ENCODE measurements at regions not wholly inside any gene's neighbourhood (a gene's known extent, or its start where the extent isn't known, plus 50 kb on each side); places are given as distances from the start of the nearest gene placed in this dataset.

DNA sequence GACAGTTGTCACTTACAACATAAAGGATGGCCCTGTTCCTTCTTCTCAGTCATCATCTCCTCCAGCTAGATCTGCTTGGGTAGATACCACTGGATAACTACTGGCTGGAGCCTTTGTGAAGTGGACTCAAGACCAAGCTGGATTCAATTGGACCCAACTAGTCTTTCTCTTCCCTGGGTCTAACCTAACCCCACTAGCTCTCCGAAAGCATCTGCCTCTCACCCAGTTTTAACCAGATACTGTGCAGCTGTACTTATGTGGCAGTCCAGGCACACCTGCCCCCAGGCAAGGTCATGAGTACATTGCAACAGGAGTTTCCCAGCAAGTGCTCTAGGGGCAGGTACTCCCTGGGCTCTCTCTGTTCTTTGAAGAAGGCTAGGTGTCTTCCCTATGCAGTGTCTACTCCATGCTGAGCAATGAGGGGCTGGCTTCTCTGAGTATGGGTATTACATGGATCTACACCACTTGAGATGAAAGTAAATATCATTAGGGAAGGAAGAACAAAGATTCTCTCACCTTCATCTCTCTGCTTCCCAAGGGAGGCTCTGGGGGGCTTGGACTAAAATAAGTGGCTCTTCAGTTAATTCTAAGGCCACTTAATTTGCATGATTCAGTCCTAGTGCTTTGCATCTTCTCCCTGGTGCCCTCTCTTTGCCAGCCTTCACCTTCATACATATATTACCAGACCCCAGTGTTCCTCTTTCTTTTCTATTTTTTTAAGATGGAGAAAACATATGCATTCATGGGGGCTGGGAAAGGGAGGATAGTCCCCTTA, 236.1 kb downstream of the NXPE2 start:
- TF ChIP-seq, protein P1, sequence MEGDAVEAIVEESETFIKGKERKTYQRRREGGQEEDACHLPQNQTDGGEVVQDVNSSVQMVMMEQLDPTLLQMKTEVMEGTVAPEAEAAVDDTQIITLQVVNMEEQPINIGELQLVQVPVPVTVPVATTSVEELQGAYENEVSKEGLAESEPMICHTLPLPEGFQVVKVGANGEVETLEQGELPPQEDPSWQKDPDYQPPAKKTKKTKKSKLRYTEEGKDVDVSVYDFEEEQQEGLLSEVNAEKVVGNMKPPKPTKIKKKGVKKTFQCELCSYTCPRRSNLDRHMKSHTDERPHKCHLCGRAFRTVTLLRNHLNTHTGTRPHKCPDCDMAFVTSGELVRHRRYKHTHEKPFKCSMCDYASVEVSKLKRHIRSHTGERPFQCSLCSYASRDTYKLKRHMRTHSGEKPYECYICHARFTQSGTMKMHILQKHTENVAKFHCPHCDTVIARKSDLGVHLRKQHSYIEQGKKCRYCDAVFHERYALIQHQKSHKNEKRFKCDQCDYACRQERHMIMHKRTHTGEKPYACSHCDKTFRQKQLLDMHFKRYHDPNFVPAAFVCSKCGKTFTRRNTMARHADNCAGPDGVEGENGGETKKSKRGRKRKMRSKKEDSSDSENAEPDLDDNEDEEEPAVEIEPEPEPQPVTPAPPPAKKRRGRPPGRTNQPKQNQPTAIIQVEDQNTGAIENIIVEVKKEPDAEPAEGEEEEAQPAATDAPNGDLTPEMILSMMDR (conservative IDR thresholded peaks at IDR 0.05 in 1 of 2, IDR thresholded peaks at IDR 0.05 in 1 of 2; ENCODE audit: low read depth in 1 of 2, low read length in 2 of 2): no peak
- TF ChIP-seq EZH2 (IDR thresholded peaks at IDR 0.05; ENCODE audit: low read length, missing control alignments): no peak
